Activated CD4-positive, alpha-beta T cell treated with anti-CD3 and anti-CD28 coated beads, Interleukin-10, Interleukin-2, amounts not matched to agents 100 ng/mL and 50 ng/mL, durations not matched to agents 16 hours and 8 hours (primary cell): ENCODE measurements at regions not wholly inside any gene's neighbourhood (a gene's known extent, or its start where the extent isn't known, plus 50 kb on each side); places are given as distances from the start of the nearest gene placed in this dataset.

Experiments
- DNase-seq: peaks from one replicate; pipeline ENCODE4 v3.0.0-alpha.2; 2020

GRCh38 chr20:52817511-52817910 lies 154.6 kb upstream of the TSHZ2 start:
- DNase-seq = no peak

GRCh38 chr20:52814371-52814770 lies 157.8 kb upstream of the TSHZ2 start:
- DNase-seq = no peak

- no peak for DNase-seq
These were observed 159.8 kb upstream of the TSHZ2 start for GRCh38 chr20:52812231-52812847.

- DNase-seq = no peak
These were observed 163.2 kb upstream of the TSHZ2 start for GRCh38 chr20:52809003-52809402.

- DNase-seq = no peak
These were observed 165.2 kb upstream of the TSHZ2 start for GRCh38 chr20:52806918-52807317.

GRCh38 chr20:52805843-52806242 lies 166.3 kb upstream of the TSHZ2 start:
- no peak for DNase-seq

GRCh38 chr20:52805296-52805571 lies 166.9 kb upstream of the TSHZ2 start:
- DNase-seq = no peak

- no peak for DNase-seq
These were observed 167.5 kb upstream of the TSHZ2 start for GRCh38 chr20:52804497-52805295.

- DNase-seq = no peak
These were observed 170.5 kb upstream of the TSHZ2 start for GRCh38 chr20:52801628-52802006.

- DNase-seq = no peak
These were observed 171.2 kb upstream of the TSHZ2 start for GRCh38 chr20:52800734-52801627.

- DNase-seq = no peak
These were observed 173.0 kb upstream of the TSHZ2 start for GRCh38 chr20:52799130-52799529.

- DNase-seq = no peak
These were observed 174.0 kb upstream of the TSHZ2 start for GRCh38 chr20:52798124-52798523.

- DNase-seq = no peak
These were observed 177.3 kb upstream of the TSHZ2 start for GRCh38 chr20:52794853-52795252.

- DNase-seq = no peak
These were observed 178.7 kb upstream of the TSHZ2 start for GRCh38 chr20:52793339-52793963.

- DNase-seq = no peak
These were observed 181.1 kb upstream of the TSHZ2 start for GRCh38 chr20:52791091-52791490.

- DNase-seq = no peak
These were observed 182.4 kb upstream of the TSHZ2 start for GRCh38 chr20:52789716-52790115.

- no peak for DNase-seq
These were observed 184.2 kb upstream of the TSHZ2 start for GRCh38 chr20:52787962-52788361.

GRCh38 chr20:52787216-52787615 lies 184.9 kb upstream of the TSHZ2 start:
- DNase-seq = no peak

GRCh38 chr20:52785679-52786078 lies 186.5 kb upstream of the TSHZ2 start:
- no peak for DNase-seq

GRCh38 chr20:52783769-52784168 lies 188.4 kb upstream of the TSHZ2 start:
- peak; percentile 20 for DNase-seq

GRCh38 chr20:52780462-52780861 lies 191.7 kb upstream of the TSHZ2 start:
- no peak for DNase-seq

GRCh38 chr20:52779125-52779524 lies 193.0 kb upstream of the TSHZ2 start:
- no peak for DNase-seq

- no peak for DNase-seq
These were observed 195.0 kb upstream of the TSHZ2 start for GRCh38 chr20:52777171-52777570.
